ENCODE measurements at regions not wholly inside any gene's neighbourhood (a gene's known extent, or its start where the extent isn't known, plus 50 kb on each side); places are given as distances from the start of the nearest gene placed in this dataset.

GRCh38 chr10:131760416-131761166, 140.2 kb upstream of the PPP2R2D start:
- DNase-seq, result no peak

DNA sequence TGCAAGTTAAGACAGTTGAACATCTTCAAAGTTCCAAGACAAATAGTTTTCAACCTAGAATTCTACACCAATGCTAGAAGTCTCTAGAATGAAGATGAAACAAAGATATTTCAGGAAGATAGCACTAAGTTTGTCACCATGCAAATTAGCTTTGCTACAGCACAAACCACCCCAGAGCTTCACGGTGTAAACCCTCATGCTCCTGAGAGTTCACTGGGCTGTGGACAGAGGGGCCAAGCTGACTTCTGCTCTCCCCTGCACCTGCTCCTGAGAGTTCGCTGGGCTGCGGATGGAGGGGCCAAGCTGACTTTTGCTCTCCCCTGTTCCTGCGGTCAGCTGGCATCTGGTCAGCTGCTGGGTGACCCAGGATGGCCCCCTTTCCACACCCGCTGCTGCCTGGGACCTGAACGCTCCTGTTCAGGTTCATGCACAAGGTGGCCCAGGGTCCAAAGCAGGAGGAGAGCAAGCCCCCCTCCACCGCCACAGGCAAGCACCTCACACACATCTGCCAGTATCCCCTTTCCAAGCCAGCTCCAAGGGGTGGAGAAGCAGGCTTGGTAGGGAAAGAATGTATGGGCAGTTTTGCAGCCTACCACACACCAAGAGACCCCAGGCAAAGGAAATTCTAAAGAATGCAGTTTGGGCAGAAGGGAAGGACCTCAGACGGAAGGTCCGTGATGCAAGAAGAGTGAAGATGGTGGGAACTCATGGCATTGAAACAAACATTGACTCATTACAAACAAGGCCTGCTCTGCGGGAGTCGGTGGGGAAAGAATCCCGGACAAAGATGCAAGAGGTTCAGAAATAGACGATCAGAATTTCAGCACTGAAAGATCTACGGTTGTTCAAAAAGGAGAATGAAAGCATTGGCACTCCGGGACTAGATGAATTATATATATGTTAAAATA, 137.8 kb upstream of the PPP2R2D start:
- no peak for DNase-seq

DNA sequence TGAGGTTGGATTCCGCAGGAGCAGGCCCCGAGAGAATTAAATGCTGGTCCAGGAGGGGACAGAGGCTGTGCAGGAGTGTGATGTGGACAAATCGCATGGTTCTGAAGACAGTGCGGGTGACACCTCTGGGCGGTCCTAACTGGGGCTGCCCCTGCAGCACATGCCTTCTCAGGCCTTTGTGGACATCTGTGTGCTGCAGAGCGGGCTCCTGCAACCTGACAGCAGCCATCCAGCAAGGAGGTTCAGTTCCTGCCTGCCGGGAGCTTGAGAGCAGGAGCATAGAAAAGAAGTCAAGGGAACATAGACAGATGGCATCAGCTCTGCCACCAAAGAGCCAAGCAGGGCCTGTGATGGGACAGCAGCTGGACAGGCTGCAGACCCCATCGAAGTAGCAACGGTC, 135.9 kb upstream of the PPP2R2D start:
- DNase-seq, result no peak

GRCh38 chr10:131766096-131766495, 134.7 kb upstream of the PPP2R2D start:
- no peak for DNase-seq

DNA sequence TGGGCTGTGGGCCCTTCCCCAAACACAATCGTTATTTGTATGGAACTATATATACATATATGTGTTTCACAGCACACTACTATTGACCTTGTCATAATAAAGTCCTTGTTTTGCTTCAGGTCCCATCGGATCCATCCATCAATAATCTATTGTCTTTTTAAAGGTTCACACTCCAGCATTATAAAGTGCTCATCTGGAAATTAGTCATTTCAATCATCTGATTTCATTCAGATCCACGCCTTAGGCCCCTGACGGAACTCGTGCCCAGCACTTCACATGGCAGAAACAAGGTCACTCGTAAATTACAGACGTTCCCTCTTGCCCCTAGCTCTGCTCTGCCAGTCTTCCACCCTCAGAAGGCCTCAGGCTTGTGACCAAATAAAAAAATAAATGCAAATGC, 133.1 kb upstream of the PPP2R2D start:
- DNase-seq, result no peak

- no peak for DNase-seq
Measured at GRCh38 chr10:131769571-131770410, 131.0 kb upstream of the PPP2R2D start.

GRCh38 chr10:131770946-131771633, 129.7 kb upstream of the PPP2R2D start:
- DNase-seq, result no peak

DNA sequence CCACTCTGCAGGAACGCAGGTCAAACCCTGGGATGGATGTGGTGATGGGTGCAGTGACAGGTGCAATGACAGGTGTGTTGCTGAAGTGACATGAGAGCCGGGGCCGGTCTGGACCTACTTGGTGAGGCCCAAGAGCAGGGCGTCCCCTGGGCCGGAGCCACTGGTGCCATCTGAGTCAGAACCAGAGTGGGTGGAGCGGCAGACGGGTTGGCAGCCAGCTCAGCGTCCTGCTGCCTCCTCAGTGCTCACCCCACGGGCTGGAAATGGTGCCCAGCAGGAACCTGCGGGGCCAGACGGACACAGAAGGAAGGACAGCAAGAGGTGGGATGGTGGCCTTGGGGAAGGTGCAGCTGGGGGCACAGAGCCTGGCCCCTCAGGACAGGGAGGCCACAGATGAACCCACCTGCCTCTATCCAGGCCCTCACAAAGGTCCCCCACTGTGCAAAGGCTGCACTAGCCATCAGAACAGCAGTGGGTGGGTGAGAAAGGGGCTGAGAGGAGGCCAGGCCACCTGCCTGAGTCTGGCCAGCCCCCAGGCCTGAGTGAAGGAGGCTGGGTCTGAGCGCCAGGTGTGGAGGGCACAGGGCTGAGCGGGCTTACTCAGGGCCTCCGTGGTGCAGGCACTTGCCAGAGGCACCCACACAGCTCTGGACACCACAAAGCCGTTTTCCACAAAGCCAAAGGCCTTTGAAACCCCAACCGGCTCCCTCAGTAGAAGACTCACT, 129.0 kb upstream of the PPP2R2D start:
- no peak for DNase-seq

- no peak for DNase-seq
Measured at GRCh38 chr10:131772441-131772840, 128.4 kb upstream of the PPP2R2D start.

DNA sequence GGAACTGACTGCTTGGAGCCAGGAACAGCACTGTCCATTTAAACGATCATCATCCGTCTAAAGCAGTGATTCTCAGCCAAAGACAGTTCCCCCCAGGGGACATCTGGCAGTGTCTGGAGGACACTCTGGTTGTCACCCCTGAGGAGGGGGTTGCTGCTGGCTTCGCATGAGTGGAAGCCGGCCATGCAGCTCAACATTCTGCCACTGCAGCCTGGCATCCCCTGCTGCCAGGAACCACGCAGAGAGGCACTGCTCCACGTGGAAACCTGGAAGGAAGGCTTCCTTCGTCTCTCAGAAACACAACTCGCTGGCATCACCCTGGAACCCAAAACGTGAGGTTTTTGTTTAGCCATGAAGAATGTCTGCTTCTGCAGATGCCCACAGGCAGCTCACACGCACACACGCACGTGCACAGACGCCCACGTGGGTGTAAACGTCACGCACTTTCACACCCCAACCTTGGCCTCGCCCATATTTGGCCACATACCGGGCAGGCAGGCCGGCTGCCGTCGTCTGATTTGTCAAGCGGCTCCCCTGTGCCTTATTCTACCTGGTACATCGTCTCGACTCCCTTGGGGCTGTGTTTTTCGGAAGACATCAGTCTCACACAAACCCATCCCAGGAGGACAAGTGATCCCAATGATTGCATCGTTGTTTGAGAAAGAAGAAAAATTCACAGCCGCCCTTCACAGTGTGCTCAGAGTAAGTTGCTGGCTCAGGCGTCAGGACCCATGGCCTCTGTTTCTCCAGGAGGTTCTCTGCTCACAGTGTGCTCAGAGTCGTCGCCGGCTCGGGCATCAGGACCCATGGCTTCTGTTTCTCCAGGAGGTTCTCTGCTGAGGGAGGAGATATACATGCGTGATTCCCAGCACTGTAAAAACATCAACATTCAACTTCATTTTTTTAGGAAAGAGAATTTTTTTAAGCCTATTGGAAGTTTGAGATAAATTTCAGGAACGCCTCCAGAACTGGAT, 127.2 kb upstream of the PPP2R2D start:
- DNase-seq, result no peak

GRCh38 chr10:131774681-131775085, 126.1 kb upstream of the PPP2R2D start:
- DNase-seq, result no peak

- DNase-seq, result no peak
Measured at GRCh38 chr10:131775433-131775832, 125.4 kb upstream of the PPP2R2D start.

DNA sequence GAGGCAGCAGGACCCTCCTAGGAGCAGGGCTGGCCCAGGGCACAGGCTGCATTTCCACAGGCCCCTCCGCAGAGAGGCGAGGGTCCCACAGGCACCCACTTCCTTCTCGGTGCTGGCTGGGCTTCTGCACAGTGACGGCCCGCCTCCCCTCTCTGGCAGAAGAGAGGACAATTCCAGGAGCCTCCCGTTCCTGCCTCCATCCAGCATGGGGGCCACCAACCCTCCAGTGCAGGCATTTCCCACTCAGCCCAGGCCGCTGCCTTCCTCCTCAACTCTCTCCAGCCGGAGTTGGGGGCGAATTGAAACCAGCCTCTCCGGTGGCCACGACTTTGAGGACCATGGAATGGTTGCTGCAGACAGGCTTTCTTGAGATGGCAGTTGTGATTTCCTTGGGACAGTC, 125.0 kb upstream of the PPP2R2D start:
- no peak for DNase-seq

- DNase-seq, result no peak
Measured at GRCh38 chr10:131776496-131776895, 124.3 kb upstream of the PPP2R2D start.

GRCh38 chr10:131777162-131777561, 123.6 kb upstream of the PPP2R2D start:
- no peak for DNase-seq

DNA sequence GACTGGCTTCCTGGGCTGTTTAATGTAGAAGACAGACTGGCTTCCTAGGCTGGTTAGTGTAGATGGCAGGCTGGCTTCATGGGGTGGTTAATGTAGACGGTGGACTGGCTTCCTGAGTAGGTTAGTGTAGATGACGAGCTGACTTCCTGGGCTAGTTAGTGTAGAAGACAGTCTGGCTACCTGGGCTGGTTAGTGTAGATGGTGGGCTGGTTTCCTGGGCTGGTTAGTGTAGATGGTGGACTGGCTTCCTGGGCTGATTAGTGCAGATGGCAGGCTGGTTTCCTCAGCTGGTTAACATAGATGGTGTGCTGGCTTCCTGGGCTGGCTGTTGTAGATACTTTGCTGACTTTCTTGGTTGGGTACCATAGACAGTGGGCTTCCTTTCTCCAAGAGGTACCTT, 122.9 kb upstream of the PPP2R2D start:
- DNase-seq, result no peak

DNA sequence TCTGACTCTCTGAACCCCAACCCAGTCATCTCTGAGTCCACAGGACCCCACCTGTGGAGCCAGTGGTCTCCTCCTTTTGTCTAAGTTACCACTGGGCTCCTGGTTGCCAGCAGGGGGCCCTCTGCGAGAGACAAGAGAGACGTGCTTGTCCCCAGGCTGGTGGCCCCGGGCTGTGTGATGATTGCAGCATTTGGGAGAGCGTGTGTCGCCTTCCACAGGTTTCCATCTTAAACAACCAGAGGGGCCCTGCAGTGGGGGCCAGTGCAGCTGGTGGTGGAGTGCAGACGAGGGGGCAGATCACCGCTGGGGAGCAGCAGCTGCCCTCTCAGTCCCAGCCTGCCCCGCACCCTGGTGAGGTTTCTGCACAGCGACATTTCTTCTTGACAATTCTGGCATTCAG, 122.4 kb upstream of the PPP2R2D start:
- DNase-seq, result no peak

GRCh38 chr10:131778842-131779241, 122.0 kb upstream of the PPP2R2D start:
- no peak for DNase-seq

- DNase-seq, result no peak
Measured at GRCh38 chr10:131779661-131780394, 121.0 kb upstream of the PPP2R2D start.

DNA sequence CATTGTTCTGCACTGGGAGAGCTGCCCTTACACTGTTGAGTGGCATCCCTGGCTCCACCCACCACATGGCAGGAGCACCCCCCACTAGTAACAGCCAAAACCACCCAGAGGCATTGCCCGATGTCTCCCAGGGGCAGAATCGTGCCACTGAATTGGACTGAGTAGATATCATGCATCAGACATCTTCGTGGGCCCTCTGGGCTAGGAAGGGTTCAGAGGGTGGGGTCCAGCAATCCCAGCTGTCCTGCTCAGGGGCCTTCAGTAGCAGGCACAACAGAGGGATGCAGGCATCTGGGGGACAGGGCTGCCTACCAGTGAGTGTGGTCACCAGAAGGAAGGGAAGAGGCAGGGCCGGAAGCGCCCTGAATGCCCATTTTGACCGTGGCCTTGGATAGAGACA, 119.7 kb upstream of the PPP2R2D start:
- DNase-seq, result no peak

Measured in 8988T (cell line).